Renal cortex interstitium (tissue), 11 donors: ENCODE measurements at regions not wholly inside any gene's neighbourhood (a gene's known extent, or its start where the extent isn't known, plus 50 kb on each side); places are given as distances from the start of the nearest gene placed in this dataset.

Experiments used
- DNase-seq, 11 donors: peaks; one replicate each; pipeline ENCODE4 v3.0.0-alpha.2; 2013; ENCODE audit warnings: low read depth in 9 of 11, low spot score in 4 of 11; ENCODE audit errors: extremely low read depth in 1 of 11

DNA sequence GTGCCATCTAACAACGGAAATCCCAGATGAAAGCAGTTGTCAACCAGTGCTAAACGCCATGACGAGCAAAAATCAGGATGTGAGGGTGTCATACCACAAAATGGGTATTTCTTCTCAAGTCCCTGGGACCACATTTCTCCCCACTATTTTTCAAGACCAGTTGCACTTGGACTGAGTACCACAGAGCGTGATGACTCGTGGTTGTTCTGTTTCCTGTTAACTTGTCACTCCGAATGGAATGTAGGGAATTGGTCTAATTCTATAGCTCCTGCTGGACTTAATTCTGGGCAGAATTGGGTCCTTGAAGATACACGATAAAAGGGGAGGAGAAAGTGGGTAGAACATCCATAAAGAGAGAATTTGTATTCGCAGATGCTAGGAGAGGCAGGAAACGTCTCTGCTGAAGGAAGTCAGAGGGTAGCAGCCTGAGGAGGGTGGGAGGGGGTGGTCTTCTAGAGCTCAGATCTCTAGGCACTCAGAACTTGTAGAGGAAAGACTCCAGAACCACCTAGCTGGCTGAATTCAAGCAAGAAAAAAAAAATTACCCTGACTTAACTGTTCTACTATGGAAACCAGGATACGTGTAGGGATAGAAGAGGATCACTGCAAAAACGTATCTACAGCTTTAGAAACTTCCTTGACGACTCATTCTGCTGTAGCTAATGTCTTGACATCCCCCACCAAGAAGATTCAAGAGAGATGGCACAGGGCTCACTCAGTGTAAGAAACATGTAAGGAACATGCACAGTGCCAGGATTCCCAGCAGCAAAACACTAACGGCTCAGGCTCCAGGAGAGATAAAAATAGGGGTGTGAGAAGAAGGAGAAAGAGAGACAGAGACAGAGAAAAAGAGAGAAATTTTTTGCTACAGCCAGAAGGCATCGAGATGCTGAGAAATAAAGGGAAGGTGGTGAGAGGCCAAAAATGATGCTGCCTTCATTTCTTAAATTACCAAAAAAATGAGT is 494.7 kb downstream of the CD83 start:
- no peak for DNase-seq

DNA sequence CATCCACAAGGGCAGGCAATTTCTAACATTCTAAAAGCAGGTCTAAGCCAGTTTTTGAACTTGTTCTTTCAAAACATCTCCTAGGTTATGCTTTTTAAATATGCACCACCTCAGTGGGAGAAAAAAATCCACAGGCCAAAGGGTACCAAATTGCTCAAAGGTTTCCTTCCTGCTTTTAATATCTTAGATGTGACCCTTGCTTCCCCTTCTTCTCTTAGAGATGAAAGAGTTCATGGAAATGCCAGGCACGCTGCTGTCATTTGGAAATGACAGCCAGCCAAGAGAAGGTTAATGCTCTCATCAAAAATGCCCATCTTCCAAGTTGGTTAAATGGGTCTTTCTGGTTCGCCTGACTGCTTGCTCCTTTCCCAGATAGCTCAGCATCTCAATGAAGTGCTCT is 497.1 kb downstream of the CD83 start:
- no peak for DNase-seq

DNA sequence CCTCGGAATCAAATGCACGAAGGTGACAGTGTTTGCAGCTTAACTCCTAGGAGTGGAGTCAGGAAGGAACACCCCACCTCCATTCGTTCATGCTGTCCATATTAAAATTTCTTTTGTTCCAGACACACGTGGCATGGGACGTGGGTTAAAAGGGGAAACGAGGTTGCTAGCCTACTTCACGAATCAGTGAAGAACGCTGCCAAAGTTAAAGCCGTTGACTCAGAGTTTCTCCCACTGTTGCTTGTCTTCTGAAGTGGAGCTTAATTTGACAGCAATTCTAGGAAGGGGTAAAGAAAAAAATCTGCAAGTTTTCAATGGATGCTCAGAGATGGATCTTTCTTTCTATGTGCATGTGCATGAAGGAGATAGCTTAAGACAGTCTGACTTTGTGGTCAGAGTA is 499.1 kb downstream of the CD83 start:
- no peak for DNase-seq

DNA sequence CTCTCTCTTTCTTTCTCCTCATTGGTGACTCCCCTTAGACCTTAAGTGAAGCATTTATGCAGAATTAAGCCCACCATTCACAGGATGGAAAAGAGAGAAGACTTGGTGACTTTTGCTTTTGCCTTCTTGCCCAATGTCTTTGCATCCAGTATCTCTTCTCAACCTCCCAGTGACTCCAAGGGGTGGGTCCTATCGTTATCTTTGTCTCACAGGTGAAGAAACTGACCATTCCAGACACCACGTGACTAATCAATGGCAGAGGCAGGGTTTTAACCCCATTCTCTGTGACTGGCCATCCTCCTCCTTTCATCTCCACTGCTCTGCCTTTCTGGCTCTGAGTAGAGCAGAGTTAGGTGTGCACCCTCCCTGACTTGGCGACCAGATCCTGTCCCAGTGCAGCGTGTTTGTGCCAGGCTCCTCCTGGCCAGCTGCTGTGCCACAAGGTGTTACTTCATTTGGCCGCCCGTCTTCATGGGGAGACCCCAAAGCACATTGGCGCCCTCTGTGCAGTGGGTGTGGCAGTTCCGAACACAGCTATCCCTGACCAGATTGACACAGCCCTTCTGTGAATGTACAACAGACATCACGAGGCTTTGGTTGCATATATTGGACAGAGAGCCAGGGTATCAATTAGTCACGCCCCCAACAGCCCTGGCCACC is 501.3 kb downstream of the CD83 start:
- no peak for DNase-seq

DNA sequence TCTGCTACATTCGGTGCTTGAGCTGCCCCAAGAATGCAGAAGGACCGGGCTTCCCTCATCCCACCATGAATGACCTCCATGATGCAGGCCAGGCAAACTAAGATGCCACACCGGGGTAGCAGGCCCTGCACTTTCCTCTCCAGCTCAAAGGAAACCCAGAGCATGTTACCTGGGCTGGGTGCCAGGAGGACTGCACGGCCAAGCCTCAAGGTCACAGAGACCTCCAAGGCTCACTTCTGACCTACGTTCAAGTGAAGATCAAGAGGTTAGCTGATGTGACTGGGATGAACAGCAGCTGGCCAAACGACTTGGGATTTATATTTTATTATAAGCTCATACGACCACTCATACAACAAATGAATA is 501.8 kb downstream of the CD83 start:
- no peak for DNase-seq

DNA sequence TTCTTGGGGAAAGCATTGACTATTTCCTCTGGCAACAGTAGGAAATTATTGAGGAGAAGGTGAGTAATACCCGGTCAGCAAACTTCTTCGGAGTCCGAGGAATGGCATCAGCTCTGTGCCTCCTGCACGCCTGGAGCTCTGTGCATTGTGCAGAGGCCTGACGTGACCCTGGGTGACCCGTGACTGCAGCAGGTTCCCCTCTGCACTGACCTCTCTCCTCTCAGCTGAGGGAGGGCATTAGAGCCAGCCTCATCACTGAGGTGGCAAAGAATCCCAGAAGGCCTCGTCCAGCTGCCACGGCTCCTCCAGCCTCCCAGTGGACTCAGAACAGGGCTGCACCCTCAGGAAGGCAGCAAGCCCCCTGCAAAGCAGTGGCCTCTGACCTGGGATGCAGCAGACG is 502.9 kb downstream of the CD83 start:
- DNase-seq = no peak

DNA sequence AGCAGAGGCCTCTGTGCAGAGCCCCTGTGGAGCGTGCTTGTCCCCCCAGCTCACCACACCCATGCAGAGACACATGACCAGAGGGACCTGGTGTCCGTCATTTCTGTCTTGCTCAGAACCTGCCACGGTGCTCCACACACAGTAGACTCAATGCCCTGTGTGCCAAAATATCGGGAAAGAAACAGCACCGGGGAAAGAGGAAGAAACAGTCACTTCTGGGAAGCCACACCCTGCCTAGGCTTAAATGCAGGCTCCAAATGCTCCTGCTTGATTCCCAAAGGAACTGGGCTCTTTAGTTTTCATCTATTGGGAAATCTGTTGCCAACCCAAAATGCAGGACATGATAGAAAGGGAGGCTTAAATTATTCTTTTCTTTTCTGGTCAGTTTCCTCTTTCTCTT is 503.9 kb downstream of the CD83 start:
- no peak for DNase-seq

DNA sequence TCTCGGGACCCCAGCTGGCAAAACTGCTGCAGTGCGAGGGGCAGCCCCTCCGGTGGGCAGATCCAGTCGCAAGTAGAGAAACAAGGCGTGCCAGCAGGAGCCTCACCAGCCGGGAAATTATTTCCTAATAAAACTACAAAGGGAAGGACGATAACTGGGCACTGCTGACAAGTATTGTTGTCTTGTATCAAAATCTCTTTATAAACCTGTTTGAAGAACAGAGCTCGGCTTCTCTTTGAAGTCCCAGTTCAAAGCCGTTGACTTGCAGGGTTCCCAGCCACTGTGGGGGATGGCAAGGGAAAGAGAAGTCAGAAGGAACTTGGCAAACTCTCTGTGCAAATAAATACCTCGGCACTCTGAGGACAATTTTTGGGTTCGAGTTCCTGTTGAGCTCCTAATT is 504.5 kb downstream of the CD83 start:
- DNase-seq = no peak

DNA sequence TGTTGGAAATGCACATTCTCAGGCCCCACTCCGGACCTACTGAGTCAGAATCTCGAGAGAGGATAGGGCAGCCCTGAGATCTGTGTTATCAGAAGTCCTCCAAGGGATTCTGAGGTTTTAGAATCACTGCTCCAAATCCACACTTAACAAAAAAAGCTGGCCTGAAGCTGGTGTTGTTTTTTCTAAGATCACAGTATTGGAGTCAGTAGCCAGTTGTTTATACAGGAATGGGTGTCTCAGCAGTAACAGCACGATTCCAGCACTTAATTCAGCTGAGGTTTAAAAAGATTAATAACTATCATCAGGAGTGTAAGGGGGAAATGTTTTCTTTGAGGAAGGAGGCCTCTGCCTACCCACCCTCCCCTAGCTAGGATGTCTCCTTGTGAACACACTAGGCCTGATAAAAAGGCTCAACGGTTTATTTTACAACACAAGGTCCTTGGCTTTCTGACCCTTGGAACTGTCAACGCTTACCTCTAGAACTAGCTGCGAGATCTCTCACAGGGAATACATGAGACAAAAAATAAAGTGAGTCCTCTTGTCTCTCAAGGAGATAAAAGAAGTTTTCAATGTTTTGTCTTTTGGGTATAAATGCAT is 505.4 kb downstream of the CD83 start:
- DNase-seq = no peak

DNA sequence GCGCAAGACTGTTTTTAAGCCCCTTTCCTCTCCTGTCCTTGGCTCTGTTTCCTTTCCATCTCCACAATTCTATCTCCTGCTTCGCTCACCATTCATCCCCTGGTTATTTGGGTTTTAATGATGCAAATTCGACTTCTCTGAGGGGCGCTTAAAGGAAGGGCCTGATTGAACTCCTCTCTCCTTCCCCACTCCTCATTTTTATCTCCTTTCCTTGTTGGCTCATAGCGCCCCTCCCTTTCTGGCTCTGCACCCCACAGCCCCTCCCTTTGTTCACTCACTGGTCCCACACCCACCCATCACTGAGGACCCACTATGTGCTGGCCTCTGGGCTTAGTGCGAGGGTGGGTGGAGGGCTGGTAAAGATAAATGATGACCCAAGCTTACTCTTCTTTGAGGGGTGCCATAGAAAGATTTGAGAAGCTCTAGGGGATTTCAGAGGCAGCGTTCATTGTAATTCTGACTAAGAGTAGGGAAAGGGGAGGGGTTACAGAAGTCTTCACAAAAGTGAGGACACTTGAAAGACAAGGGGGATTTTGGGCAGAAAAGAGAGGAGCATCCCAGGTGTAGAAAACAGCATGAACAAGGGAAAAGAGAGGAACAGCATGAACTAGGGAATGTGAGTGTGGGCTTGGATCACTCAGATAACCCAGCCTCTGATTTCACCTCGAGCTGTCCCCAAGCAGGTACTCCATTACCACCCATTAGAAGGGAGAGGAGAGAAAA is 507.8 kb downstream of the CD83 start:
- DNase-seq = no peak

DNA sequence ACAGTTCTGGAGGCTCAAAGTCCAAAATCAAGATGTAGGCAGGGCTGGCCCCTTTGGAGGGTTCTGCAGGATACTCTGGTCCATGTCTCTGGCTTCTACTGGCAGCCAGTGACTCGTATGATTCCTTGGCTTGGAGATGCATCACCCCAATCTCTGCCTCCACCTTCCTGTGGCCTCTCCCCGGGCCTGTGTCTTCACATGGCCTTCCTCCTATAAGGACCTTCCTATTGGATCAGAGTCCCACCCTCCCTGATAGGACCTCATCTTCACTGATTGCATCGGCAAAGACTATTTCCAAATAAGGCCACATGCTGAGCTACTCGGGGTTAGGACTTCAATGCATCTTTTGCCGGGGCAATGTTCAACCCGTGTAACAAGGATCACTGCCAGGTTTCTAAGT is 509.0 kb downstream of the CD83 start:
- no peak for DNase-seq

DNA sequence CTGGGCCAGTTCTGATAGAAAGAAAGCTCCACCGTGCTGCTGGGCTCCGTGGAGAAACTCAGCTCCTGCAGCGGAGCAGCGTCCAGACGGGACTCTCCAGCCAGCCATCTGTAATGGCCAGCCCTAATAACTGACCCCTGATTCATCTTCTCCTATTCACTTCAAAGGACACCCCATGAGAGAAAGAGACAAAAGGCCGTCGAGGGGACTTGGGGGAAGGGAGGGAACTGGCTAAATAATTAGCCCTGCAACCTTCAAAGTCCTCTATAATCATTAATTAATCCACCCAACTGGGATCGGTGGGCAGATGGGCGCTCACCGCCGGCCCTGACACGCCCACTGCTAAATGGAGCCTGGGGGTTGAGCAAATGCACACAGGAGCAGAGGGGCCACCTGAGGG is 512.4 kb downstream of the CD83 start:
- DNase-seq = no peak

DNA sequence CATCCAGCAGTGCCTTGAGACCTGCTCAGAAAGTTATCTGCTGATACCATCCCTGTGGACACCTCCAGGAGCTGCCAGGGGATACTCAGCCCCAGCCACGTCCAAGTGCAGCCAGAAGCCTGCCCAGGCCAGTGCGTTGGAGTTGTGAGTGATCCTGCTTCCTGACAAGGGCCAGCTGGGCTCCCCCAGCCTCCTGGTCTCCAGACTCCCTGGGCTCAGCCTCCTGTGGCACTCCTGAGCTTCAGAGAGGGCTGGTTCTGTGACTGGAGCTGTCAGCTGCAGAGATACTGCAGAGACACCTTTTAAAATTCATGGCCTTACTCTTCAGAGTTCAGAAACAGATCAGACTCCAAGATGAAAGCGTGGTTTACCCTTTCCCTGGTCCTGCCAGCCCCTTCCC is 515.9 kb downstream of the CD83 start:
- no peak for DNase-seq

DNA sequence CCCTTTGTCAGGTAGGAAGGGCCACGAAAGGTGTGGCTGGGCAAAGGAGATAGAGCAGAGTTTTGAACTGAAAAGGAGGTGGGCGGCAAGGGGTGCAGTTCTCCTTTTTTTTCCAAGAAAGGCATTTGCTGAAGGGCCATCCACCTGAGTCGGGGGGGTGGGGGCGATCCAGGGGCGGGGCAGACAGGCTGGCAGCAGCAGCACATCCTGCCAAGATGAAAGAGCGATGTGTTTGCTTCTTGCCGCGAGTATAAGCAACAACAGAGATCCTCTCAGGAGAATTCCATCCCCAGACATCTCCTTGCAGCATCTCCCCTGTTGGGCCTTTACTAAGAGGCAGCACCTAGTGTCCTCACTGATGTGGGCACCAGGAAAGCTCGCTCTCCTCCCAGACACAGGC is 516.5 kb downstream of the CD83 start:
- DNase-seq = no peak

DNA sequence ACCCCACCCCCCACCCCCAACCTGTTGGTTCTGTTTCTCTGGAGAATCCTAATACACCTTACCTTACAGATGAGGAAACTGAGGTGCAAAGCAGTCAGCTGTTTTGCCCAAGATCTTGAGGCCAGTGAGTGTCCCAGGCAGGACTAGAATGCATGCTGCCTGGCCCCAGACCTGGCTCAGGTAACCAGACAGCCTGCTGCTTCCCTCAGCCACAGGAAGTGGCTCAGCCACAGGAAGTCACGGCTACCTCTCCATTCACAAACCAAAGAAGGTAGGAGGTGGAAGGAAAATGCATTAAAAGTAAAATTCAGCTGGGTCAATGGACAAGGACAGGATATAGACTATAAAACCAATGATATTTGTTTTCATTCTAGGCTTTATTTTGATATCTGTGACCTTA is 517.6 kb downstream of the CD83 start:
- DNase-seq = no peak

DNA sequence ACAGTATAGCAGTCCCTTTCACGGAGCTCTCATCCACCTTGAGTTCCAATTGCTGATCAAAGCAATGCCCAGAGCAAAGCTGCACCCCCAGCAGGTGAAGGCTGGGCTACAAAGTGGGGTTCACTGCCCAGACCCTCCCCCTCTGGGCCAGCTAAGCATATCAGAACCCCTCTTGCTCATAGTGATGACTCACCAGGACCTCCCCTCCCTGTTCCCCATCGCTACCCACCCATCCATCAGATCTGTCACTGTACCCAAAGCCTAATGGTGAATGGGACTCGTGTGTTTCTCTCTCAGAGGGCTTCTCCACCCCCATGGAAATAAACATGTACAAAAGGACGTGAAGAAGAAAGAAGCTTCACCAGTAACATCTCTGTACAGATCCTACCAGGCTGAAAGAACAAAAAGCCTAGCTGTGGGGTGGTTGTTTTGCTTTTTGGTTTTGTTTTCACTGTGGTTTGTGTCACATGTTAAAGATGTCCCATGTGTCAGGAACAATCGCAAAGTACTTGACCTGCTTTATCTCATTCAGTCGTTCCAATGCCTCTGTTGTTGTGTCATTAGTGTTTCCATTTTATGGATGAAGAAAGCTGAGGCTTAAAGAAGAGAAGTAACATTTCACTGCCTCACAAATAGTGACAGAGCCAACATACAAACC is 518.5 kb downstream of the CD83 start:
- no peak for DNase-seq

DNA sequence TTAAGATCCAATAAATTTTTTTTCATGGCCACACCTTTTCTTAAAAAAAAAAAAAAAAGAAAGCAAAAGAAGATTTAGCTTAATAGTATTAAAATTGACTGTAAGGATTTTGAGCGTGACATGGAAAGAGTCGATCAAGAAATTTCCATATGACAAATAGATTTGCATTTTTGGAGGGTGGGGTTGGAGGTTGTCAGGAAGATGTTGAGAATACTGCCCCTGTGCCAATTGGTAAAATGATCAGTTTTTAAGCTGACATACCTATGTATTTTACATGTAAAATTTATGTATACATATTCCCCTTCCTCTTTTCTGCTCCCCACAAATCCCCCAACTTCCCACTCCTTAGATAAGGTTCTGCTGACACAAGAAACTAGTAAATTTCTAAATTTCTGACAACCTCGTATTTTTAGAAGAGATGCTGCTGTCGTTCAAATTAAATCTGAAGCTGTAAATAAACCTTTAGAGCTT is 520.9 kb downstream of the CD83 start:
- no peak for DNase-seq

DNA sequence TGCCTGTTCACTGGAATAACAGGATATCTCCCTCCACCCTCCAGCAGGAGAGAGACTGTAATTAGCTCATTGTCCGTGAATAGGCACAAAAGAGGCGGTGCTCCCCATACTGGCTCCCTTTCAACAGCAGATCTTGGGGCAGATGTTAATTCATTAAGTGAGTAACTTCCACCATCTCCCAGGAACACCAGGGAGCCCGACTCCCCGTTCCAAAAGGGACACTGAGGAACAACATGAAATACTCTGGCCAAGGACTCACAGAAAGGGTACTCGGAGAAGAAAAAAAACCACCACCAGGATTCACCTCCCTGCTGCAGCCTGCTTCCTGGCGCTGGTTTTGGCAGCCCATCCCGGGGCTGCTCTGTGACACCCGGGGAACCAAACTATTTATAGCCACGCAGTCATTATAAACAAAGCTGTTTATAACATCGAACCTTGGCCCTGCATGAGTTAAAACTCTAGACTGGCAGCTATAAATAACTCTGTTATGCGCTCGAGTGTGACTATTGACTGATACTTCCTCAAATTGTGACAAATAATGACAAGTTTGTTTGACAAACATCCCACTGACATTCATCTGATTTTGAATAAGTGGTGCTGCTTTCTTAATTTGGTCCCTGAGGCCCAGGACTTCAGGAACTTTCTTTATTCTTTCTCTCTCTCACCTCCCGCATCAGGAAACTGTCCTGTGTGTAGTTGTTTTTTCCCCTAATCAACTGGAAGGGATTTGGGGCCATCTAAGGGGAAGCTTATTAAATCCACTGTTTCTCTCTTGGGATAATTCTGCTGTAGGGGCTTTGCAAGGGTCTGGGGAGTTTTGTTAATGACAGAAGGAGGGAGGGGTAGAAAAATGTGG is 521.6 kb downstream of the CD83 start:
- DNase-seq = no peak
